ENCODE measurements at regions not wholly inside any gene's neighbourhood (a gene's known extent, or its start where the extent isn't known, plus 50 kb on each side); places are given as distances from the start of the nearest gene placed in this dataset.

DNA sequence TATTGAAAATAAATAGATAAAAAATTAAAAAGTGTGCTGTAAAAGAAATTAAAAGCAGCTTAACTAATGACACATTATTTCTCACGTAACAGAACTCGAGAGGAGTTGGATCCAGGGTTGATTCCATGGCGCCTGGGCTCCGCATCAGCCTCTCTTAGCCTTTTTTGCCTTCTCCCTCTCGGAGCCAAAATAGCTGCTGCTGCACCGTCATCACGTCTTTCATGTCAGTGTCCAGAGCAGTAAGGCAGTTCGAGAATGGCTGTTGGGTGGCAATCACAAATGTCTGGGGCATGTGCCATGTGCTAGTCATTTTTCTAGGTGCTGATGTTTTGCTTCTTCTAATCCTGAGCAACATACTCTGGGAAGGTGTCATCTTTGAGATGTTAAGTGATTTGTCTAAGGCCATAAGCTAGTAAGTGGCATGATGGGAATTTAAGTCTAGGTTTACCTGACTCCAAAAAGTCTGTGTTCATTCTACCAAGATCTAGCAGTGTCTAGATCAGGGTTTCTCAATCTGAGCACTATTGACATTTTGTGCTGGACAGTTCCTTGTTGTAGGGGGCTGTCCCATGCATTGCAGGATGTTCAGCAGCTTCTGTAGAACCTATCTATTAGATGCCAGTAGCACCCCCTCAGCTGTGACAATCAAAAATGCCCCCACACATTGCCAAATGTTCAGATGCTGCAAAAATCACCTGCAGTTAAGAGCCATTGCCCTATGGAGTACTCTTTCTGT lies 280.4 kb downstream of the HAPSTR1 start:
- TF ChIP-seq, protein P1, sequence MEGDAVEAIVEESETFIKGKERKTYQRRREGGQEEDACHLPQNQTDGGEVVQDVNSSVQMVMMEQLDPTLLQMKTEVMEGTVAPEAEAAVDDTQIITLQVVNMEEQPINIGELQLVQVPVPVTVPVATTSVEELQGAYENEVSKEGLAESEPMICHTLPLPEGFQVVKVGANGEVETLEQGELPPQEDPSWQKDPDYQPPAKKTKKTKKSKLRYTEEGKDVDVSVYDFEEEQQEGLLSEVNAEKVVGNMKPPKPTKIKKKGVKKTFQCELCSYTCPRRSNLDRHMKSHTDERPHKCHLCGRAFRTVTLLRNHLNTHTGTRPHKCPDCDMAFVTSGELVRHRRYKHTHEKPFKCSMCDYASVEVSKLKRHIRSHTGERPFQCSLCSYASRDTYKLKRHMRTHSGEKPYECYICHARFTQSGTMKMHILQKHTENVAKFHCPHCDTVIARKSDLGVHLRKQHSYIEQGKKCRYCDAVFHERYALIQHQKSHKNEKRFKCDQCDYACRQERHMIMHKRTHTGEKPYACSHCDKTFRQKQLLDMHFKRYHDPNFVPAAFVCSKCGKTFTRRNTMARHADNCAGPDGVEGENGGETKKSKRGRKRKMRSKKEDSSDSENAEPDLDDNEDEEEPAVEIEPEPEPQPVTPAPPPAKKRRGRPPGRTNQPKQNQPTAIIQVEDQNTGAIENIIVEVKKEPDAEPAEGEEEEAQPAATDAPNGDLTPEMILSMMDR (conservative IDR thresholded peaks at IDR 0.05), result no peak
- no peak for TF ChIP-seq ZFX (IDR thresholded peaks at IDR 0.05)
- H3K27ac ChIP-seq, result no peak overlapping the region

DNA sequence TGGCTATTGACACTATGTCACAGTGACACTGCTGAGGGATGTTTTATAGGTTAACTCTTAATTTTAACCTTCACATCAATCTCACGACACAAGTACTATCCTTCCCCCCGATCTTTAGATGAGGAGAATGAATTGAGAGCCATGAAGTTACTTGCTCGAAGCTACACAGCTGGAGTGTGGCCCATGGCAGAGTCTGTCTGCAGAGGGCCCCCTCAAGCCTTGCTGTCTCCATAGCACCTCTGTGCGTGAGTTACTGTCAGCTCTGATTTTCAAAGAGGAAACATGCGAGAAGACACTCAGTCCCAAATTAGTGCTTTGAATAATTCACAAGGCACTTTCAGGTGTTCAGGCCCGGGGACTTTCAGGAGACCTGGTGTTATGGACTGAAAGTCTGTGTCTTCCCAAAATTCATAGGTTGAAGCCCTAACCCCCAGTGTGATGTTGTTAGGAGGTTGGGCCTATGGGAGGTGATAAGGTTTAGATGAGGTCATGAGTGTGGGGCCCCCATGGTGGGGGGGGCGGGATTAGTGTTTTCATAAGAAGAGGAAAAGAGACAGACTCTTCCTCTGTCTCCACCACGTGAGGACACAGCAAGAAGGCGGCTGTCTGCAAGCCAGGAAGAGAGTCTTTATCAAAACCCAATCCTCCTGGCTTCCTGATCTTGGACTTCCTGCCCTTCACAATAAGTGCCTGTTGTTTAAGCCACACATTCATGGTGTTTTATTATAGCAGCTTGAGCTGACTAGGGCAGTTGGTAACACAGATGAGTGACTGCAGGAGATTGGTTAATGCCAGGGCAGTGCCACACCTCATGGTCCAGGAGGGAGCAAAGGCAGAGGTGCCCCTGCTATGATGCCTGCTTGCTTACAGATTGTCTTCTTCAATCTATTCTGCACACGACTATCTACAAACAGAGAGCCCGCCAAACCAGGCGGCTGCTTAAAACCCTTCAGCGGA lies 281.8 kb downstream of the HAPSTR1 start:
- no peak overlapping the region for H3K27ac ChIP-seq
- no peak for TF ChIP-seq ZFX (IDR thresholded peaks at IDR 0.05)
- TF ChIP-seq, protein P1 (conservative IDR thresholded peaks at IDR 0.05), result no peak

DNA sequence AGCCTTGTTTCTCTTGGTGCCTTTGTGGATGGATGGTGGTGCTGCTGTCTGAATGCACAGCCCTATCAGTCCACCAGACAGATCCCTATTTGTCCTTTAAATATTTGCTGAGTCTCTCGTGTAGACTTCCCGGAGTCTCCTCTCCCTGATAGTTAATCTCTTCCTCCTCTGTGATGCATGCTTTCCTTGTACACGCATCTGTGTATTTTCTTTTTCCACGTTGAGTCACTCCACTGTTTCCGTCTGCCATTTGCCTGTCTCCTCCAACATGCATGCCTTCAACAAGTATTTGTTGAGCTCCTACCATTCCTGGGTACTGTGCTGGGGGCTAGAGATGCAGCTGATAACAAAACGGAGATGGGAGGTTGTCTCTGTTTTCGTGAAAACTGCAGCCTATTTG lies 282.6 kb downstream of the HAPSTR1 start:
- TF ChIP-seq ZFX (IDR thresholded peaks at IDR 0.05), result no peak
- TF ChIP-seq, protein P1 (conservative IDR thresholded peaks at IDR 0.05), result no peak
- H3K27ac ChIP-seq, result no peak overlapping the region

DNA sequence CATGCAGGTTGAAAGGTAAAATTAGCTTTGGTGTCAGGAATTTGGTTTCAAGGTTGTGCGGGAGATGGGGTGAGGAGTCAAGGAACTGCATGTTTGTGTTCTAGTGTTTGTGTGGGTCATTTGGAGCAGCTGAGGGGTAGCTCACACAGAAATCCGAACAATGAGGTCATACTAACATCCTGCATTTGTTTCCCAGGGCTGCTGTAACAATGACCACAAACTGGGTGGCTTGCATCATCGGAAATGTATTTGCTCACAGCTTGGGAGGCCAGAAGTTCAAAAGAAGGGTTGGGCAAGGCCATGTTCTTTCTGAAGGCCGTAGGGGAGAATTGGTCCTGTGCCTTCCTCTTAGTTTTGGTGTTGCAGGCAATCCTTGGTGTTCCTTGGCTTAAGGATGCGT lies 287.4 kb downstream of the HAPSTR1 start:
- TF ChIP-seq ZFX (IDR thresholded peaks at IDR 0.05), result no peak
- TF ChIP-seq, protein P1 (conservative IDR thresholded peaks at IDR 0.05), result no peak
- H3K27ac ChIP-seq, result no peak overlapping the region

DNA sequence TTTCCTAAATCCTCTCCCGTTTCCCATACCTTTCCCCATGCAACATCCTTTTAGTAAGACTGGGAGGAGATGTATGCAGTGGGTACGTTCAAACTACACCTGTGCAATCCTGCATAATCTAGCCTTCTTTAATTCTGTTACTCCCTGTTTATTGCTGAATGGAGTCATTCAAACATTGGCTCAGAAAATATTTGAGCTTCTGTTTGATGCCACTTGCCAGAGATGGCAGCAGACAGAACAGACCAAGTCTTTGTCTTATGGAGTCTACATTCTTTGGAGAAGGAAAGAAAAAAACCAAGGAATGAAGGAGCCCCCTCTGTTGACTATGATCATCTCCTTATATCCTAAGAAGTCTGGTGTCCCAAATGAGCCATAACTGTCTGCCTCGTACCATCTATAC lies 288.8 kb downstream of the HAPSTR1 start:
- no peak for TF ChIP-seq ZFX (IDR thresholded peaks at IDR 0.05)

DNA sequence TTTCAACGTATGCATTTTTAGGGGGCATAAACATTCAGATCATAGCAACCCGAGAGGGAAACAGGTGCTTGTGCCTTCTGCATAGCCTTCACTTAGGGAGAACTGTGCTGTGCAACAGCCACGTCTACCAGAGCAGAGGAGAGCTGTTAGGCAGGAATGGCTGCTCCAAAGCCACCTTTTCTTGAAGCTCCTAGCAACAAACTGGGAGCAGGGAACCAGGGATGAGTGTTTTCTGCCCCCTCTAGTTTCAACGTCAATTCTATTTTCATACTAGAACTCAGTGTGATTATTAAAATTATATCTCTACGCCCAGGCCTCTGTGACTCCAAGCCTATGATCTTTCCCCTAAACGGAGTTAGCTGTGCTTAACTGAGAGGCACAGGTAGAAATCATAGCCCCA lies 290.0 kb downstream of the HAPSTR1 start:
- H3K27ac ChIP-seq, result no peak overlapping the region
- TF ChIP-seq, protein P1 (conservative IDR thresholded peaks at IDR 0.05), result no peak
- TF ChIP-seq ZFX (IDR thresholded peaks at IDR 0.05), result no peak

More for the DNA sequence above, 288.8 kb downstream of the HAPSTR1 start:
- H3K27ac ChIP-seq, result no peak overlapping the region

DNA sequence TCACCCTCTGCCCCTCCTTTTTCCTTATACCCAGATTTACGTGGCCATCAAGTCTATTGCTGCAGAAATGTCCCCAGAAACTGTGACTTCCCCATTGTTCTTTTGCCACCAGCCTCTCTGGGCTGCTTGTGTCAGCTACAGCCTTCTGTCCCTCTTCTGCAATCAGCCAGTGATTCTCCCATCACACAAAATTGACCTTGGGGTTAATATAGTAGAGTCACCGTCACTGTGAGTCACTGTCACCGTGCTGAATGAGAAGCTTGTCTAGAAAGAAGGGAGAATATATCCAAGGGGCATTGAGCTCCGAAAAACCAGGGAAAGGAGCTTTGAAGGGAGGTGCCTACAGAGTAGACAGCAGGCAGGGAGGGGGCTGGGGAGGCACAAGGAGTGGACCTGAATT lies 290.5 kb downstream of the HAPSTR1 start:
- H3K27ac ChIP-seq, result no peak overlapping the region
- TF ChIP-seq, protein P1 (conservative IDR thresholded peaks at IDR 0.05), result no peak
- no peak for TF ChIP-seq ZFX (IDR thresholded peaks at IDR 0.05)

Data from C4-2B (cell line).